Spinal cord (tissue), 9 donors: ENCODE measurements at regions not wholly inside any gene's neighbourhood (a gene's known extent, or its start where the extent isn't known, plus 50 kb on each side); places are given as distances from the start of the nearest gene placed in this dataset.

Experiments
- DNase-seq, 6 donors: peaks; one replicate each; pipeline versions ENCODE4 v3.0.0 to v3.0.0-alpha.2; 2013 to 2015; ENCODE audit warnings: low spot score in 6 of 6, low read depth in 4 of 6
- H3K27ac ChIP-seq: one replicate; pipeline ENCODE4 v1.5.1; 2013; ENCODE audit warnings: low read depth, low read length, control low read depth
- H3K27me3 ChIP-seq: one replicate; pipeline ENCODE4 v1.6.1; 2013; ENCODE audit warnings: low read length; ENCODE audit not compliant: control insufficient read depth, insufficient read depth
- H3K36me3 ChIP-seq: one replicate; pipeline ENCODE4 v1.6.1; 2013; ENCODE audit warnings: low read length; ENCODE audit not compliant: control insufficient read depth, insufficient read depth
- H3K4me1 ChIP-seq: one replicate; pipeline ENCODE4 v1.6.1; 2013; ENCODE audit warnings: low read length; ENCODE audit not compliant: control insufficient read depth, insufficient read depth
- H3K4me3 ChIP-seq: one replicate; pipeline ENCODE4 v1.5.1; 2013; ENCODE audit warnings: low read depth, low read length, control low read depth
- H3K9me3 ChIP-seq: one replicate; pipeline ENCODE4 v1.6.1; 2013; ENCODE audit warnings: low read length; ENCODE audit not compliant: control insufficient read depth, insufficient read depth
- WGBS: methylation state at CpG from one replicate; pipeline ENCODE4 v1.1.5; 2013; ENCODE audit warnings: missing lambda C conversion rate; ENCODE audit not compliant: insufficient coverage; 5-methylcytosine and 5-hydroxymethylcytosine counted together
- donor health status: healthy.

DNA sequence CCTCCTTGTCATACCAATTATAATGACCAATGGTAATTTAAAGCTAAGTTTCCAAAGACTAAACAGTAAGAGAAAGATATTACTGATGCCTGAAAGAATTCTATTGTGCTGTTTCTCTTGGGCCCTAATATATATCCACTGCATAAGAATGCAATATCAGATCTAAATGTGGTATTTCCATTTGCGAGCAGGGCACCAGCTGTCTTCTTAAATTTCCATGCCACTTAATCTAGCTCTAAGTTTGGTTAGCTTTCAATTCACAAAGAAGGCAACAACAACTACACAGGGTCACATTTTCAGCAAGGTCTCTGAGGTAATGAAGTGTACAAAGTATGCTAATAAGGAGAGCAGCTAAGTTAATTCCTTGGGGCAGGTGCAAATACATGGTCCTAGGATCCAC lies 315.7 kb downstream of the GPR37 start:
- Histone ChIP-seq H3K4me1 (no peaks in the 10 kb centered on the region), H3K4me3 (no peak overlapping the region), H3K27me3 (no peaks in the 10 kb centered on the region), H3K27ac (no peak overlapping the region), H3K9me3 (no peaks in the 10 kb centered on the region), H3K36me3 (no peaks in the 10 kb centered on the region)
- 83% methylated on average over 1 of the region's 1 CpG for WGBS
- DNase-seq: no peak

GRCh38 chr7:124444696-124445480 lies 320.7 kb downstream of the GPR37 start:
- Histone ChIP-seq H3K4me1 (no peaks in the 10 kb centered on the region), H3K27ac (no peak overlapping the region), H3K4me3 (no peak overlapping the region), H3K9me3 (no peaks in the 10 kb centered on the region), H3K27me3 (no peaks in the 10 kb centered on the region), H3K36me3 (no peaks in the 10 kb centered on the region)
- DNase-seq: no peak
- no CpG with 5 or more reads among the region's 2 CpGs for WGBS

- no peak for DNase-seq
- Histone ChIP-seq H3K4me3 (no peak overlapping the region), H3K36me3 (no peaks in the 10 kb centered on the region), H3K9me3 (no peaks in the 10 kb centered on the region), H3K4me1 (no peaks in the 10 kb centered on the region), H3K27ac (no peak overlapping the region), H3K27me3 (no peaks in the 10 kb centered on the region)
Measured at GRCh38 chr7:124443762-124444161, 321.8 kb downstream of the GPR37 start.

DNA sequence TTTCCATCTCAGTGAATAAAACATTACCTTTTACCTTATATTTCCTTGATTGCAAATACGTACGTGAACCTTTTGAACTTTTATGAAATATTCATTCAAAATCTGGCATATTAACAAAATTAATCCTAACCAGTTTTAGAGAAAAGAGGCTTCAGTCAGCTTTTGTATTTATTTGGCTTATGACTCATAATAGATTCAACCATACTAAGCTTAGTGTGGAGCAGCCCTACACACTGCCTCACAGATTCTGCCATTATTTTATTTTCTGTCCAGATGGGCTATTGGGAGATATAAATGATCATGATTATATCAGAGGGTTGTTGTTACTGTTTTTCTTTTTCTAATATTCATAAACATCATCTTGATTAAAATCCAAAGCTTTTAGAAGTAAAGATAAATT lies 325.5 kb downstream of the GPR37 start:
- Histone ChIP-seq H3K36me3 (no peaks in the 10 kb centered on the region), H3K27ac (no peak overlapping the region), H3K4me3 (no peak overlapping the region), H3K27me3 (no peaks in the 10 kb centered on the region), H3K4me1 (no peaks in the 10 kb centered on the region), H3K9me3 (no peaks in the 10 kb centered on the region)
- no peak for DNase-seq
- WGBS: no CpG with 5 or more reads among the region's 2 CpGs

GRCh38 chr7:124432009-124432578 lies 333.5 kb downstream of the GPR37 start:
- Histone ChIP-seq H3K4me3 (no peak overlapping the region), H3K27me3 (no peaks in the 10 kb centered on the region), H3K4me1 (no peaks in the 10 kb centered on the region), H3K27ac (no peak overlapping the region), H3K36me3 (no peaks in the 10 kb centered on the region), H3K9me3 (no peaks in the 10 kb centered on the region)
- DNase-seq: no peak
- no CpG with 5 or more reads among the region's 5 CpGs for WGBS

GRCh38 chr7:124429923-124430322 lies 335.7 kb downstream of the GPR37 start:
- Histone ChIP-seq H3K27ac (no peak overlapping the region), H3K4me3 (no peak overlapping the region), H3K9me3 (no peaks in the 10 kb centered on the region), H3K4me1 (no peaks in the 10 kb centered on the region), H3K36me3 (no peaks in the 10 kb centered on the region), H3K27me3 (no peaks in the 10 kb centered on the region)
- DNase-seq: no peak
- no CpG with 5 or more reads among the region's 4 CpGs for WGBS

DNA sequence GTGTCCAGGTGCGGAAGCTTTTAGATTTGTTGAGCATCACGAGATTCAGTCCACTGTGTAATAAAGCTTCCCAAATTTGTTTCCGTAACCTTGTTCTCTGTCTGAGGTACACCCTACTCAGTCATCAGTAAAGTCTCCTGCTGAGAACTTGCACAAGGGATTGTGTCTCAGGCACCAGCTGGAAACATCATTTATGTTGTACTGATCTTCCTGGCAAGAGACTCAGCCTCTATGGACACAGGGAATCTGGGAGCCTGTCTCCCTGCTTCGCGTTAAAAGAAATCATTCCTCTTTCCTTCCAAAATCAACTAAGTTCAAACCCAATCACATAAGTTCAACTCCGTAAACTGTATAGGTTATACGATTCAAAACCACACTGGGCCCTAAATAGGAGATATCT lies 336.8 kb downstream of the GPR37 start:
- H3K27ac ChIP-seq: no peak overlapping the region
- 72% methylated on average over 5 of the region's 7 CpGs for WGBS
- H3K4me3 ChIP-seq: no peak overlapping the region
- no peaks in the 10 kb centered on the region for H3K36me3 ChIP-seq
- H3K4me1 ChIP-seq: no peaks in the 10 kb centered on the region
- DNase-seq: no peak
- H3K27me3 ChIP-seq: no peaks in the 10 kb centered on the region
- no peaks in the 10 kb centered on the region for H3K9me3 ChIP-seq

- H3K27me3 ChIP-seq: no peaks in the 10 kb centered on the region
- no peak overlapping the region for H3K27ac ChIP-seq
- no peaks in the 10 kb centered on the region for H3K4me1 ChIP-seq
Measured at GRCh38 chr7:124426621-124427020, 339.0 kb downstream of the GPR37 start.

DNA sequence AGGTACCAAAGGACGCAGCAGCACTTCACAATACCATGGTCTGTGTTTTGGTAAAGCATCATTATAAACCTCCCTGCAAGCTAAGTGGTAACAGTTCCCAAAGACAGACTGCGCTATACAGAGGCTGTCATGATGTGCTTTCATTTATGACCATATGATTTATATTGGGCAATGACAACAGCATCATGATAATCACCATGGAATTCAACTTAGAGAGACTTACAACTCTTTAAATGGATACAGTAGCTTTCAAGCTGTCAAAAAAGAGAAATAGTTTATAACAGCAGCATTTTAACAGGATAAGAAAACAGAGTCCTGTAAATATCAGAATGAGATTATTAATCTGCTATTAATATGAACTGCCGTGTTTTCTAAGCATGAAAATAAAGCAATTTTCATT lies 341.7 kb downstream of the GPR37 start:
- Histone ChIP-seq H3K36me3 (no peaks in the 10 kb centered on the region), H3K27me3 (no peaks in the 10 kb centered on the region), H3K9me3 (no peaks in the 10 kb centered on the region), H3K4me1 (no peaks in the 10 kb centered on the region), H3K4me3 (no peak overlapping the region), H3K27ac (no peak overlapping the region)
- WGBS: no CpG with 5 or more reads among the region's 3 CpGs
- no peak for DNase-seq

More at GRCh38 chr7:124426621-124427020, 339.0 kb downstream of the GPR37 start:
- peak in 1 of 6 donors; percentile 48 for DNase-seq
- Histone ChIP-seq H3K36me3 (no peaks in the 10 kb centered on the region), H3K4me3 (no peak overlapping the region), H3K9me3 (no peaks in the 10 kb centered on the region)

GRCh38 chr7:124422081-124422480 lies 343.5 kb downstream of the GPR37 start:
- Histone ChIP-seq H3K27me3 (no peaks in the 10 kb centered on the region), H3K36me3 (no peaks in the 10 kb centered on the region), H3K9me3 (no peaks in the 10 kb centered on the region), H3K27ac (no peak overlapping the region), H3K4me1 (no peaks in the 10 kb centered on the region), H3K4me3 (no peak overlapping the region)
- peak in 1 of 6 donors; percentile 69 for DNase-seq
- 86% methylated on average over 1 of the region's 3 CpGs for WGBS
